ENCODE measurements at regions not wholly inside any gene's neighbourhood (a gene's known extent, or its start where the extent isn't known, plus 50 kb on each side); places are given as distances from the start of the nearest gene placed in this dataset.

- H3K36me3 ChIP-seq (ENCODE audit: control insufficient read depth in 2 of 4, insufficient read depth in 4 of 4, low read length in 3 of 4), result no peaks in the 10 kb centered on the region
- ChIA-PET POLR2A (ENCODE audit: partially characterized antibody) (no interaction called here), CTCF (ENCODE audit: partially characterized antibody) (interaction anchor here (0.9 to 1.9 kb wide), 6 partner anchors 9 to 171 kb away, joined by 3 to 7 read pairs (median 4); no protein-coding TSS in a partner anchor)
- no peak overlapping the region for H2BK12ac ChIP-seq (ENCODE audit: low read depth, low read length)
- H4K8ac ChIP-seq (ENCODE audit: extremely low read depth, insufficient read depth, low read length), result 0 out of 2 replicates have a peak overlapping the region, but pooled peaks have one; percentile 25
- H3K9me3 ChIP-seq (ENCODE audit: insufficient read depth in 2 of 2, low read depth in 1 of 2, low read length in 1 of 2), result no peaks in the 10 kb centered on the region
- H3K23ac ChIP-seq (ENCODE audit: insufficient read length), result no peak overlapping the region
- no peak overlapping the region for H3K9ac ChIP-seq (replicated peaks in 1 of 4; ENCODE audit: extremely low read depth in 1 of 4, low read depth in 3 of 4, low read length in 3 of 4)
- no peaks in the 10 kb centered on the region for H3K27me3 ChIP-seq (replicated peaks in 1 of 4; ENCODE audit: control insufficient read depth in 3 of 4, extremely low read depth in 1 of 4, insufficient read depth in 3 of 4, low read length in 3 of 4)
- no peak overlapping the region for H4K91ac ChIP-seq (replicated peaks; ENCODE audit: insufficient read length, low read length)
- H3K23me2 ChIP-seq (ENCODE audit: low read depth, low read length), result peaks cover 7% of the 10 kb centered on the region; the same call in 1 of the 2 replicates
- no peak overlapping the region for H3K56ac ChIP-seq (replicated peaks; ENCODE audit: insufficient read length, low read depth, low read length)
- H3K27ac ChIP-seq (ENCODE audit: low read depth, low read length), result no peak overlapping the region
- no peak overlapping the region for H3K14ac ChIP-seq (ENCODE audit: insufficient read length)
- H2BK15ac ChIP-seq (ENCODE audit: low read length), result no peak overlapping the region
- FAIRE-seq (no peak), DNase-seq (ENCODE audit: low read depth in 1 of 2, low spot score in 2 of 2) (peak in 1 of 2 experiments; percentile 34)
- no peak overlapping the region for H2BK20ac ChIP-seq (ENCODE audit: low read length)
- no peaks in the 10 kb centered on the region; a peak in 1 of 7 replicates for H3K4me1 ChIP-seq (replicated peaks in 1 of 4; ENCODE audit: control insufficient read depth in 3 of 4, insufficient read depth in 4 of 4, low read length in 3 of 4)
- no peak overlapping the region for H2BK120ac ChIP-seq (replicated peaks; ENCODE audit: low read depth, low read length)
- no peaks in the 10 kb centered on the region for H4K20me1 ChIP-seq (replicated peaks in 1 of 2; ENCODE audit: control insufficient read depth in 1 of 2, insufficient read depth in 2 of 2, low read length in 2 of 2)
- no peak overlapping the region for H3K18ac ChIP-seq (ENCODE audit: extremely low read depth, low read length)
- H3K4me3 ChIP-seq (ENCODE audit: extremely low read depth in 1 of 4, insufficient read depth in 2 of 4, low read depth in 3 of 4, low read length in 4 of 4), result no peak overlapping the region
- no peak overlapping the region for H3K4me2 ChIP-seq (ENCODE audit: insufficient read depth in 1 of 2, low read depth in 2 of 2, low read length in 2 of 2)
- no peaks in the 10 kb centered on the region for H3K79me1 ChIP-seq (ENCODE audit: low read depth, low read length)
- H2AK5ac ChIP-seq (ENCODE audit: low read depth, low read length), result no peak overlapping the region
- H4K5ac ChIP-seq (ENCODE audit: insufficient read length, low read depth, low read length), result no peak overlapping the region
- H2AFZ ChIP-seq (ENCODE audit: low read length), result no peak overlapping the region
- H3K79me2 ChIP-seq (ENCODE audit: control insufficient read depth in 1 of 2, insufficient read depth in 2 of 2, low read length in 2 of 2), result no peaks in the 10 kb centered on the region
- H3K4ac ChIP-seq (replicated peaks; ENCODE audit: insufficient read length, low read depth, low read length), result no peak overlapping the region
- WGBS, 2 experiments (ENCODE audit: extremely low coverage in 1 of 2, insufficient coverage in 1 of 2, insufficient read length in 1 of 2, insufficient replicate concordance in 2 of 2, low coverage in 1 of 2, low lambda C conversion rate in 2 of 2, missing lambda C conversion rate in 1 of 2), result 91% methylated on average over 22 of the region's 27 CpGs; no CpG with 5 or more reads in 1 of the 2 experiments
- no peak overlapping the region for H2BK5ac ChIP-seq (ENCODE audit: low read depth, low read length)
- TF ChIP-seq SIN3A (conservative IDR thresholded peaks at IDR 0.05 in 1 of 2, IDR thresholded peaks at IDR 0.05 in 1 of 2; ENCODE audit: low read depth in 1 of 2, low read length in 2 of 2), result no peak
- no peak for TF ChIP-seq CHD1 (IDR thresholded peaks at IDR 0.05; ENCODE audit: low read depth, low read length)
- no peak for TF ChIP-seq SIRT6 (IDR thresholded peaks at IDR 0.05; ENCODE audit: low read length)
- TF ChIP-seq KDM5A (IDR thresholded peaks at IDR 0.05; ENCODE audit: low read length), result no peak
- TF ChIP-seq POLR2AphosphoS5 (IDR thresholded peaks at IDR 0.05; ENCODE audit: low read depth, low read length), result no peak
- no peak for TF ChIP-seq CEBPB (IDR thresholded peaks at IDR 0.05; ENCODE audit: low read depth, low read length)
- no peak for TF ChIP-seq MAFK (IDR thresholded peaks at IDR 0.05; ENCODE audit: low read depth, low read length)
- no peak for TF ChIP-seq RAD21 (IDR thresholded peaks at IDR 0.05 in 1 of 2, conservative IDR thresholded peaks at IDR 0.05 in 1 of 2; ENCODE audit: low read depth in 2 of 2, low read length in 2 of 2)
- TF ChIP-seq MAX (IDR thresholded peaks at IDR 0.05), result no peak
- TF ChIP-seq TBP (IDR thresholded peaks at IDR 0.05; ENCODE audit: low read depth, low read length), result no peak
- no peak for TF ChIP-seq FOSL1 (IDR thresholded peaks at IDR 0.05; ENCODE audit: insufficient read depth, low read depth, low read length)
- TF ChIP-seq ASH2L (IDR thresholded peaks at IDR 0.05; ENCODE audit: low read length), result no peak
- TF ChIP-seq BACH1 (IDR thresholded peaks at IDR 0.05; ENCODE audit: low read length), result no peak
These were observed 334.4 kb downstream of the ADGRD1 start for GRCh38 chr12:131287938-131288764.

Measured in H1 (cell line).